ENCODE measurements at regions not wholly inside any gene's neighbourhood (a gene's known extent, or its start where the extent isn't known, plus 50 kb on each side); places are given as distances from the start of the nearest gene placed in this dataset.
"Not testable (repeated sequence)": the region's sequence is repeated elsewhere in the genome, so short reads cannot be mapped to it uniquely, and the experiment has no call there.

GRCh38 chr11:127875131-127875530, 712.2 kb downstream of the ETS1 start:
- DNase-seq: no peak

- no peak for DNase-seq
Observed at GRCh38 chr11:127873478-127873877, 713.9 kb downstream of the ETS1 start.

- DNase-seq: no peak
Observed at GRCh38 chr11:127866109-127866508, 721.2 kb downstream of the ETS1 start.

GRCh38 chr11:127864861-127865260, 722.5 kb downstream of the ETS1 start:
- no peak for DNase-seq

- no peak for DNase-seq
Observed at GRCh38 chr11:127862406-127862805, 725.0 kb downstream of the ETS1 start.

GRCh38 chr11:127859941-127860354, 727.4 kb downstream of the ETS1 start:
- DNase-seq: no peak

- no peak for DNase-seq
Observed at GRCh38 chr11:127844876-127845275, 742.5 kb downstream of the ETS1 start.

- peak; percentile 40 to 61 (median 44) for DNase-seq
Observed at GRCh38 chr11:127843483-127844396, 743.6 kb downstream of the ETS1 start.

- DNase-seq: no peak
Observed at GRCh38 chr11:127825183-127825582, 762.2 kb downstream of the ETS1 start.

GRCh38 chr11:127818625-127819024, 768.7 kb downstream of the ETS1 start:
- DNase-seq: no peak

- DNase-seq: no peak
Observed at GRCh38 chr11:127816962-127817361, 770.4 kb downstream of the ETS1 start.

- DNase-seq: no peak
Observed at GRCh38 chr11:127815331-127815730, 772.0 kb downstream of the ETS1 start.

- no peak for DNase-seq
Observed at GRCh38 chr11:127806501-127806900, 780.9 kb downstream of the ETS1 start.

GRCh38 chr11:127805771-127806170, 781.6 kb downstream of the ETS1 start:
- no peak for DNase-seq

GRCh38 chr11:127804747-127805400, 782.5 kb downstream of the ETS1 start:
- DNase-seq: no peak

GRCh38 chr11:127803755-127804154, 783.6 kb downstream of the ETS1 start:
- DNase-seq: no peak

- no peak for DNase-seq
Observed at GRCh38 chr11:127800989-127801688, 786.2 kb downstream of the ETS1 start.

GRCh38 chr11:127795326-127795725, 792.0 kb downstream of the ETS1 start:
- DNase-seq: no peak

- DNase-seq: no peak
Observed at GRCh38 chr11:127791844-127792243, 791.3 kb upstream of the KIRREL3 start.

GRCh38 chr11:127790592-127790991, 790.0 kb upstream of the KIRREL3 start:
- no peak for DNase-seq

- DNase-seq: no peak
Observed at GRCh38 chr11:127789927-127790326, 789.4 kb upstream of the KIRREL3 start.

- DNase-seq: not testable (repeated sequence)
Observed at GRCh38 chr11:127772938-127773337, 772.4 kb upstream of the KIRREL3 start.

- not testable (repeated sequence) for DNase-seq
Observed at GRCh38 chr11:127768931-127769330, 768.4 kb upstream of the KIRREL3 start.

Measured in muscle of back (tissue), 3 donors.